ENCODE measurements at regions not wholly inside any gene's neighbourhood (a gene's known extent, or its start where the extent isn't known, plus 50 kb on each side); places are given as distances from the start of the nearest gene placed in this dataset.

DNA sequence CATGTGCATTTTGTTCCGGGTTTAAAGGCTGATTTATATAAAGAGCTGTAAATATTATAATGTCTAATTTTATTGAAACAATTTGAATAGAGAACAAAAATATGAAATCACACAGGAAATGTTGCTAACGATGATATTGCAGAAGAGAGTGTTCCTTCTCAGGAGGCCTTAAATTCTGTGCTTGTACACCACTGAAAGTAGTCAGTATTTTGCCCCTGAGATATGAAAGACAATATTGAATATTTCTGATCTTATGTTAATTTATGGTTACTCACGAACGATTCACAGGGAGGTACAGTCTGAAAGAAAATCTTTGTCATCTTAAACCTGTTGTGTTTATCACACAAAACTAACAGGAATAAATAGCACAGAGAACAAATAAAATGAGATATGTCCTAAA, 213.2 kb upstream of the PLSCR5 start:
- no peak overlapping the region for H3K4me3 ChIP-seq (replicated peaks in 1 of 2; ENCODE audit: low read depth in 2 of 2, low read length in 2 of 2)
- TF ChIP-seq, protein P1, sequence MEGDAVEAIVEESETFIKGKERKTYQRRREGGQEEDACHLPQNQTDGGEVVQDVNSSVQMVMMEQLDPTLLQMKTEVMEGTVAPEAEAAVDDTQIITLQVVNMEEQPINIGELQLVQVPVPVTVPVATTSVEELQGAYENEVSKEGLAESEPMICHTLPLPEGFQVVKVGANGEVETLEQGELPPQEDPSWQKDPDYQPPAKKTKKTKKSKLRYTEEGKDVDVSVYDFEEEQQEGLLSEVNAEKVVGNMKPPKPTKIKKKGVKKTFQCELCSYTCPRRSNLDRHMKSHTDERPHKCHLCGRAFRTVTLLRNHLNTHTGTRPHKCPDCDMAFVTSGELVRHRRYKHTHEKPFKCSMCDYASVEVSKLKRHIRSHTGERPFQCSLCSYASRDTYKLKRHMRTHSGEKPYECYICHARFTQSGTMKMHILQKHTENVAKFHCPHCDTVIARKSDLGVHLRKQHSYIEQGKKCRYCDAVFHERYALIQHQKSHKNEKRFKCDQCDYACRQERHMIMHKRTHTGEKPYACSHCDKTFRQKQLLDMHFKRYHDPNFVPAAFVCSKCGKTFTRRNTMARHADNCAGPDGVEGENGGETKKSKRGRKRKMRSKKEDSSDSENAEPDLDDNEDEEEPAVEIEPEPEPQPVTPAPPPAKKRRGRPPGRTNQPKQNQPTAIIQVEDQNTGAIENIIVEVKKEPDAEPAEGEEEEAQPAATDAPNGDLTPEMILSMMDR (IDR thresholded peaks at IDR 0.05; ENCODE audit: low read depth, low read length) = no peak
- no peak for DNase-seq (ENCODE audit: low read depth in 2 of 2)

GRCh38 chr3:146817704-146818103, 212.6 kb upstream of the PLSCR5 start:
- TF ChIP-seq, protein P1 (IDR thresholded peaks at IDR 0.05; ENCODE audit: low read depth, low read length) = peak; percentile 36
- DNase-seq (ENCODE audit: low read depth in 2 of 2) = peak; percentile 46 to 67
- H3K4me3 ChIP-seq (replicated peaks in 1 of 2; ENCODE audit: low read depth in 2 of 2, low read length in 2 of 2) = no peak overlapping the region

- peak; percentile 18 to 78 for DNase-seq (ENCODE audit: low read depth in 2 of 2)
- no peak overlapping the region for H3K4me3 ChIP-seq (replicated peaks in 1 of 2; ENCODE audit: low read depth in 2 of 2, low read length in 2 of 2)
- TF ChIP-seq, protein P1 (IDR thresholded peaks at IDR 0.05; ENCODE audit: low read depth, low read length) = no peak
These were observed 209.6 kb upstream of the PLSCR5 start for GRCh38 chr3:146814601-146815315.

DNA sequence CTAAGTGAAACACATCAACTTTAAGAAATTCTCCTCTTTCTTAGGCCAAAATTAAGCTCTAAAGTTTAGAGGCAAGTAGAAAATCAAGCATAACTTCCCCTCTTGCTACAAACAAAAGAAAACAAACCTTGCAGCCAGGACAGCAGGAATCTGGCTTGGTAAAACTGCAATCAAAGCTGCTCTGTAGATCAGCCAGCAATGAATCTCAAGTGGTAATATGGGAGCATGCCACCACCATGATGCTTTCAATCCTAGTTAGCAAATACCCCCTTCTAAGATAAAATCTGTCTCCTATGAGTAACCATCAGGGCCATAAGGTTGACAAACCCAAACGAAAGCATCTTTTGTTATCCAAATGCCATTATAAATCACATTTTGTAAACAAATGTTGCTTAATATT, 208.3 kb upstream of the PLSCR5 start:
- DNase-seq (ENCODE audit: low read depth in 2 of 2) = peak in 1 of 2 donors; percentile 13
- H3K4me3 ChIP-seq (replicated peaks in 1 of 2; ENCODE audit: low read depth in 2 of 2, low read length in 2 of 2) = no peak overlapping the region
- TF ChIP-seq, protein P1 (IDR thresholded peaks at IDR 0.05; ENCODE audit: low read depth, low read length) = no peak

- TF ChIP-seq, protein P1 (IDR thresholded peaks at IDR 0.05; ENCODE audit: low read depth, low read length) = no peak
- DNase-seq (ENCODE audit: low read depth in 2 of 2) = peak; percentile 72 to 94
- H3K4me3 ChIP-seq (replicated peaks in 1 of 2; ENCODE audit: low read depth in 2 of 2, low read length in 2 of 2) = no peak overlapping the region
These were observed 198.6 kb upstream of the PLSCR5 start for GRCh38 chr3:146803745-146804144.

- TF ChIP-seq, protein P1 (IDR thresholded peaks at IDR 0.05; ENCODE audit: low read depth, low read length) = no peak
- no peak for DNase-seq (ENCODE audit: low read depth in 2 of 2)
- no peak overlapping the region for H3K4me3 ChIP-seq (replicated peaks in 1 of 2; ENCODE audit: low read depth in 2 of 2, low read length in 2 of 2)
These were observed 196.3 kb upstream of the PLSCR5 start for GRCh38 chr3:146801492-146801891.

- TF ChIP-seq, protein P1 (IDR thresholded peaks at IDR 0.05; ENCODE audit: low read depth, low read length) = no peak
- no peak for DNase-seq (ENCODE audit: low read depth in 2 of 2)
These were observed 195.3 kb upstream of the PLSCR5 start for GRCh38 chr3:146800484-146800883.

More at GRCh38 chr3:146800484-146800883, 195.3 kb upstream of the PLSCR5 start:
- no peak overlapping the region for H3K4me3 ChIP-seq (replicated peaks in 1 of 2; ENCODE audit: low read depth in 2 of 2, low read length in 2 of 2)

Measured in cardiac fibroblast (primary cell).